ENCODE measurements at regions not wholly inside any gene's neighbourhood (a gene's known extent, or its start where the extent isn't known, plus 50 kb on each side); places are given as distances from the start of the nearest gene placed in this dataset.

DNA sequence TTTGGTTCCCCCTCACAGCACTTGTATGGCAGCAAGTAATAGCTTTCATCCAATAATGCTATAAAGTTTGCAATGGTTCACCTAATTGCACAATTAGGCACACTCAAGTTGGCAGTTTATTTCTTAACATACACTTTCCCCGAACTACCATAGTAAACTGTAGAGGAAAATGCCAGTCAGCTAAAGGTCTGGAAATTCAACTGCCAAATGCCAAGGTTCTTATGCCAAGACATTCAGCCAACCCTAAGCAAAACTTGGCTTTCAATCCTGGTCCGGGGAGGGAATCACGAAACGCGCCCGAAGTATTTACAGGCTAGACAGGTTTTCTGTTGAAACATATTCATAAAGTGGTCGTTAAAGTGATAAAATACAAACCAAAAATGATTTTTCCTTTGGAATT lies 1512.4 kb upstream of the FLRT2 start:
- H3K27ac Mint-ChIP-seq, result no peak overlapping the region
- H3K4me1 Mint-ChIP-seq, result no peaks in the 10 kb centered on the region
- H3K4me3 ChIP-seq (ENCODE audit: low read length), result no peak overlapping the region
- H3K27ac ChIP-seq (ENCODE audit: low read length), result no peak overlapping the region
- H3K27me3 Mint-ChIP-seq (ENCODE audit: low read depth in 2 of 2), result peaks cover 0 to 11% of the 10 kb centered on the region in 2 donors
- no peaks in the 10 kb centered on the region for H3K9me3 ChIP-seq (ENCODE audit: control insufficient read depth, insufficient read depth, low read length)
- peaks cover 9% of the 10 kb centered on the region for H3K36me3 Mint-ChIP-seq
- DNase-seq, result no peak
- no peaks in the 10 kb centered on the region for H3K36me3 ChIP-seq (ENCODE audit: control insufficient read depth, insufficient read depth, low read length)
- WGBS (ENCODE audit: insufficient coverage), result 94% methylated on average over 7 of the region's 7 CpGs
- ATAC-seq, result no peak
- H3K27me3 ChIP-seq (ENCODE audit: control insufficient read depth, insufficient read depth, low read length), result no peaks in the 10 kb centered on the region
- H3K4me3 Mint-ChIP-seq, result no peak overlapping the region
- peaks cover 0 to 5% of the 10 kb centered on the region in 2 donors for H3K9me3 Mint-ChIP-seq
- intact Hi-C loops (cut with micrococcal nuclease), result no loop called here
- no peaks in the 10 kb centered on the region for H3K4me1 ChIP-seq (ENCODE audit: control insufficient read depth, insufficient read depth, low read length)
- TF ChIP-seq CTCF (IDR thresholded peaks at IDR 0.05), result no peak

GRCh38 chr14:84021433-84021832 lies 1508.5 kb upstream of the FLRT2 start:
- ATAC-seq (no peak), DNase-seq (no peak)
- Mint-ChIP-seq H3K27me3 (ENCODE audit: low read depth in 2 of 2) (peaks cover 0 to 24% of the 10 kb centered on the region in 2 donors), H3K4me1 (peaks cover 0 to 5% of the 10 kb centered on the region in 2 donors), H3K4me3 (no peak overlapping the region), H3K36me3 (peaks cover 9% of the 10 kb centered on the region), H3K9me3 (peaks cover 0 to 2% of the 10 kb centered on the region in 2 donors), H3K27ac (no peak overlapping the region)
- no peaks in the 10 kb centered on the region for H3K36me3 ChIP-seq (ENCODE audit: control insufficient read depth, insufficient read depth, low read length)
- H3K27ac ChIP-seq (ENCODE audit: low read length), result no peak overlapping the region
- no peak overlapping the region for H3K4me3 ChIP-seq (ENCODE audit: low read length)
- no peaks in the 10 kb centered on the region for H3K27me3 ChIP-seq (ENCODE audit: control insufficient read depth, insufficient read depth, low read length)
- H3K4me1 ChIP-seq (ENCODE audit: control insufficient read depth, insufficient read depth, low read length), result no peaks in the 10 kb centered on the region
- no peak for TF ChIP-seq CTCF (IDR thresholded peaks at IDR 0.05)
- intact Hi-C loops (cut with micrococcal nuclease), result no loop called here
- no peaks in the 10 kb centered on the region for H3K9me3 ChIP-seq (ENCODE audit: control insufficient read depth, insufficient read depth, low read length)

- no peak overlapping the region for H3K4me3 ChIP-seq (ENCODE audit: low read length)
- H3K9me3 ChIP-seq (ENCODE audit: control insufficient read depth, insufficient read depth, low read length), result no peaks in the 10 kb centered on the region
- no peak overlapping the region for H3K27ac ChIP-seq (ENCODE audit: low read length)
- Mint-ChIP-seq H3K9me3 (peaks cover 0 to 2% of the 10 kb centered on the region in 2 donors), H3K4me3 (no peak overlapping the region), H3K4me1 (peaks cover 0 to 5% of the 10 kb centered on the region in 2 donors), H3K36me3 (peaks cover 9% of the 10 kb centered on the region), H3K27ac (no peak overlapping the region), H3K27me3 (ENCODE audit: low read depth in 2 of 2) (peaks cover 0 to 24% of the 10 kb centered on the region in 2 donors)
- H3K27me3 ChIP-seq (ENCODE audit: control insufficient read depth, insufficient read depth, low read length), result no peaks in the 10 kb centered on the region
- DNase-seq (no peak), ATAC-seq (no peak)
- no peaks in the 10 kb centered on the region for H3K4me1 ChIP-seq (ENCODE audit: control insufficient read depth, insufficient read depth, low read length)
- 87% methylated on average over 5 of the region's 6 CpGs for WGBS (ENCODE audit: insufficient coverage)
- TF ChIP-seq CTCF (IDR thresholded peaks at IDR 0.05), result no peak
- intact Hi-C loops (cut with micrococcal nuclease), result no loop called here
- H3K36me3 ChIP-seq (ENCODE audit: control insufficient read depth, insufficient read depth, low read length), result no peaks in the 10 kb centered on the region
These were observed 1505.6 kb upstream of the FLRT2 start for GRCh38 chr14:84024231-84024820.

Measured in natural killer cell (primary cell).